Tibial nerve (tissue), 4 donors: ENCODE measurements at regions not wholly inside any gene's neighbourhood (a gene's known extent, or its start where the extent isn't known, plus 50 kb on each side); places are given as distances from the start of the nearest gene placed in this dataset.

Experiments used
- DNase-seq, 2 donors: peaks; one replicate each; pipeline ENCODE4 v3.0.0-alpha.2; 2019; ENCODE audit warnings: low spot score in 2 of 2
- H3K27ac ChIP-seq, 4 donors: fragments of 200-600 bp; sonication (generic) in 3 of 4; one replicate each; pipeline ENCODE4 v1.5.1; 2017 to 2019; ENCODE audit warnings: mild to moderate bottlenecking in 1 of 4
- H3K27me3 ChIP-seq, 2 donors: fragments of 200-600 bp; sonication (generic) in 1 of 2; one replicate each; pipeline versions ENCODE4 v1.5.1 to v1.6.0; 2017 to 2019
- H3K36me3 ChIP-seq, 3 donors: fragments of 200-600 bp; sonication (generic); one replicate each; pipeline ENCODE4 v1.5.1; 2018 to 2019
- H3K4me1 ChIP-seq, 4 donors: fragments of 200-600 bp; sonication (generic) in 3 of 4; one replicate each; pipeline ENCODE4 v1.5.1; 2017 to 2019
- H3K4me3 ChIP-seq, 4 donors: fragments of 200-600 bp; sonication (generic) in 3 of 4; one replicate each; pipeline ENCODE4 v1.5.1; 2017 to 2019; ENCODE audit warnings: mild to moderate bottlenecking in 1 of 4, moderate library complexity in 1 of 4
- H3K9me3 ChIP-seq, 4 donors: fragments of 200-600 bp; sonication (generic) in 3 of 4; one replicate each; pipeline ENCODE4 v1.5.1; 2017 to 2019
- EP300 ChIP-seq, 2 donors: sonication (generic); formaldehyde crosslinking; IDR thresholded peaks; one replicate each; pipeline ENCODE4 v1.6.1; 2017; ENCODE audit warnings: antibody characterized with exemption in 2 of 2, mild to moderate bottlenecking in 1 of 2
- POLR2A ChIP-seq, 2 donors: fragments of 450-650 bp; IDR thresholded peaks; one replicate each; pipeline ENCODE4 v1.6.1; 2017; ENCODE audit warnings: antibody characterized with exemption in 2 of 2, mild to moderate bottlenecking in 2 of 2, moderate library complexity in 2 of 2
- WGBS, 2 donors: methylation state at CpG; one replicate each; pipeline ENCODE4 v1.1.5; 2018; 5-methylcytosine and 5-hydroxymethylcytosine counted together
- TF ChIP-seq, protein P1 (sequence below), 5 experiments: fragments of 200-600 bp in 3 of 5; fragments of 450-650 bp in 2 of 5; sonication (generic) in 3 of 5; IDR thresholded peaks; one replicate each; pipeline ENCODE4 v1.5.1; 2016 to 2019; ENCODE audit warnings: antibody characterized with exemption in 5 of 5, mild to moderate bottlenecking in 3 of 5, moderate library complexity in 2 of 5

DNA sequence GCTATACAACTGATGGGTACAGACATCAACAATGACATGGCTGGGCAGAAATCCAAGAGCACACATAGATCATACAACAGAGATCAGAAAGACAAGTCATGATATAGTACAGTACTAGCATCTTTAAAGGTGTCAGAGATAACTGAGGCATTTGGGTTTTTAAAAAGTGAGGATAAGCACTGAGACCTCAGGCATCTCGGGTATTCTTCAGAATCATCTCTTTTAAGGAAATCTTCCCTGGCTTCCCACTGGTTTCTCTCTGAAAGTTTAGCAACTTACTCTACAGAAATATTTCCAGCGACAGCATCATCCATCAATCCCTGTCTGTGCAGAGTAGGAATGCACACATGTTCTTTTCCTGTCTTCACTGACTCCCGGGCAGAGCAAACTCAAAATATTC is 93.2 kb upstream of the PARP11 start:
- Histone ChIP-seq H3K27ac (no peak overlapping the region), H3K9me3 (no peaks in the 10 kb centered on the region), H3K27me3 (no peaks in the 10 kb centered on the region), H3K4me3 (no peak overlapping the region), H3K4me1 (no peaks in the 10 kb centered on the region), H3K36me3 (no peaks in the 10 kb centered on the region)
- DNase-seq = no peak
- TF ChIP-seq EP300 (IDR thresholded peaks at IDR 0.05) = no peak
- TF ChIP-seq, protein P1, sequence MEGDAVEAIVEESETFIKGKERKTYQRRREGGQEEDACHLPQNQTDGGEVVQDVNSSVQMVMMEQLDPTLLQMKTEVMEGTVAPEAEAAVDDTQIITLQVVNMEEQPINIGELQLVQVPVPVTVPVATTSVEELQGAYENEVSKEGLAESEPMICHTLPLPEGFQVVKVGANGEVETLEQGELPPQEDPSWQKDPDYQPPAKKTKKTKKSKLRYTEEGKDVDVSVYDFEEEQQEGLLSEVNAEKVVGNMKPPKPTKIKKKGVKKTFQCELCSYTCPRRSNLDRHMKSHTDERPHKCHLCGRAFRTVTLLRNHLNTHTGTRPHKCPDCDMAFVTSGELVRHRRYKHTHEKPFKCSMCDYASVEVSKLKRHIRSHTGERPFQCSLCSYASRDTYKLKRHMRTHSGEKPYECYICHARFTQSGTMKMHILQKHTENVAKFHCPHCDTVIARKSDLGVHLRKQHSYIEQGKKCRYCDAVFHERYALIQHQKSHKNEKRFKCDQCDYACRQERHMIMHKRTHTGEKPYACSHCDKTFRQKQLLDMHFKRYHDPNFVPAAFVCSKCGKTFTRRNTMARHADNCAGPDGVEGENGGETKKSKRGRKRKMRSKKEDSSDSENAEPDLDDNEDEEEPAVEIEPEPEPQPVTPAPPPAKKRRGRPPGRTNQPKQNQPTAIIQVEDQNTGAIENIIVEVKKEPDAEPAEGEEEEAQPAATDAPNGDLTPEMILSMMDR (IDR thresholded peaks at IDR 0.05) = no peak
- TF ChIP-seq POLR2A (IDR thresholded peaks at IDR 0.05) = no peak
- 70 to 84% methylated on average over 3 of the region's 3 CpGs for WGBS, 2 donors

- no peak overlapping the region for H3K4me3 ChIP-seq
- DNase-seq = no peak
- 78 to 80% methylated on average over 3 of the region's 3 CpGs for WGBS, 2 donors
- TF ChIP-seq POLR2A (IDR thresholded peaks at IDR 0.05) (no peak), EP300 (IDR thresholded peaks at IDR 0.05) (no peak)
- TF ChIP-seq, protein P1 (IDR thresholded peaks at IDR 0.05) = no peak
- no peaks in the 10 kb centered on the region for H3K36me3 ChIP-seq
- no peaks in the 10 kb centered on the region for H3K27me3 ChIP-seq
- H3K9me3 ChIP-seq = no peaks in the 10 kb centered on the region
- no peak overlapping the region for H3K27ac ChIP-seq
- H3K4me1 ChIP-seq = no peaks in the 10 kb centered on the region
Observed at GRCh38 chr12:3965046-3965445, 91.8 kb upstream of the PARP11 start.

DNA sequence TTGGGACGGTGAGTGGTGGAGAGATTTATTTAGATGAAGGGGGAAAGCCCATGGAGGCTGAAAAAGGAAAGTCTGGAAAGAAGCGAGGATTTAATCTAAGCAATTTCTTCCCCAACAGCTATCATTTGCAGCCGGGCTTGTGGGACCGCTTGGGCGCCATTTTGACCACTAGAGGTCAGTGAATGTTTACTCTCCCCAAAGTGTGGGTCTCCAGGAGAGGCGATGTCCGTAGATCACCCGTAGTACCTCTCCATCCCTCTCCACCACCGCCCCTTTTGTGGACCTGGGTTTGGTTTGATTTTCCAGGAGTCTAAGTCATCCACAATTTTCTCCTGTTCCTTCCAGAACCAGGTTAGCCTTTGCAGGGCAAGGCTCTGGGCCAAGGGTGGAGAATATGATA is 91.2 kb upstream of the PARP11 start:
- H3K27me3 ChIP-seq = no peaks in the 10 kb centered on the region
- no peak overlapping the region for H3K27ac ChIP-seq
- no peaks in the 10 kb centered on the region for H3K36me3 ChIP-seq
- H3K4me3 ChIP-seq = no peak overlapping the region
- TF ChIP-seq, protein P1 (IDR thresholded peaks at IDR 0.05) = peak in 2 of 5 experiments; percentile 14 to 17
- TF ChIP-seq POLR2A (IDR thresholded peaks at IDR 0.05) = no peak
- WGBS, 2 donors = 56 to 57% methylated on average over 9 of the region's 9 CpGs
- H3K9me3 ChIP-seq = no peaks in the 10 kb centered on the region
- no peak for DNase-seq
- H3K4me1 ChIP-seq = no peaks in the 10 kb centered on the region

DNA sequence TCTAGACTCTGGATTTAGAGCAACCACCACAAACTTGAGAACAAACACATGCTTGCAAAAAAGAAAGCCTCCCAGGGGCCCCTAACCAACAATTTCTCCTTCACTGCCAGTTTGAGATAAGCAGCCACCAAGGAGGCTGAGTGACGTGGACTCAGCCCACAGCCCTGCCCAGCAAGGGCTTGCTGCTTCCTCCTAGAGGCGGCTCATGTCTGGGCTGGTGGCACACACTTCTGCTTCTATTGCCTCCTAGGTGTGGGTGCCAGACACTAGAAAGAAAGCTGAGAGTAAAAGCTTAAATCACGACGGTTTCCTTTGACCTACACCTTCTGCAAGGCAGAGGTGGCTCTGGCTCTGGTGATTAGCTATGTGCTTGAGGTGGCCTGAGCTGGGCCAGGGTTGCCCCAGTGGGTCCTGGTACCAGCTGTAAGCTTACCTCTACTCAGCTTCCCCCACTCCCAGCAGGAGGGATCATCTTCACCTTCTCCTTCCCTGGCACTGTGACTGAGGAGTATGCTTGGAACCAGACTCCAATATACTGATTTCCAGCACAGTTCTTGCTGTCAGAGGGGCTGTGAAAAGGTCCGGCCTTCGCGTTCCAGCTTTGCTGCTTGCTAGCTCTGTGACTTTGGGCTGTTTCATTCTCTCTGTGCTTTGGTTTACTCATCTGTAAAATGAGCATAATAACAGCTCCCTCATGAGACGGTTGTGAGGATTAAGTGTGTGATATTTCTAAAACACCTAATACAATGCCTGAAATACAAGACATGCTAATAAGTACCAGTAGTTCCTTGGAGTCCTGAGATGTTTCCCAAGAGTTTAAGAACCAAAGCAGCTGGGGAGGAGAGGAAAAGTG is 89.7 kb upstream of the PARP11 start:
- H3K4me1 ChIP-seq = no peaks in the 10 kb centered on the region
- H3K27ac ChIP-seq = no peak overlapping the region
- no peaks in the 10 kb centered on the region for H3K9me3 ChIP-seq
- no peak overlapping the region for H3K4me3 ChIP-seq
- 81 to 82% methylated on average over 8 of the region's 8 CpGs for WGBS, 2 donors
- no peaks in the 10 kb centered on the region for H3K27me3 ChIP-seq
- TF ChIP-seq POLR2A (IDR thresholded peaks at IDR 0.05) (no peak), EP300 (IDR thresholded peaks at IDR 0.05) (no peak)
- TF ChIP-seq, protein P1 (IDR thresholded peaks at IDR 0.05) = no peak
- no peaks in the 10 kb centered on the region for H3K36me3 ChIP-seq
- DNase-seq = no peak

DNA sequence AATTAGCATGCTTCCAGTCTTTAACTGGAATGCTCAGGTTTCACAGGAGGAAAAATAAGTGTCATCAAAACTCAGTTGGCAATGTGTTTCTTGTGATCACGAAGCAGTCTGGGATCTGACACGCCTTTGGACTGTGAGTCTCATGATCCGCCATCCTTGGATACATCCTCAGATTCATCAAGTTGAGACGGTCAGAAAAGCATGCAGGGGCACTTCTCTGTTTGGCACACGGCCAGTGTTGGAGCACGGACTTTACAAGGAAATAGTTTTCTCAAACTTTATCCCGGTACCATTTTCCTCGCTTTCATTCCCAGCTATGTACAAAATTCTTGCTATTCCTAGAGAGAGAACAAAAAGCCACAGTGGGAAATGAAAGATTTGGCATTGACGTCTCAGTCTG is 88.4 kb upstream of the PARP11 start:
- Histone ChIP-seq H3K36me3 (no peaks in the 10 kb centered on the region), H3K9me3 (no peaks in the 10 kb centered on the region), H3K27me3 (no peaks in the 10 kb centered on the region), H3K4me3 (no peak overlapping the region), H3K27ac (no peak overlapping the region), H3K4me1 (no peaks in the 10 kb centered on the region)
- no peak for DNase-seq
- WGBS, 2 donors = 45 to 49% methylated on average over 9 of the region's 9 CpGs
- TF ChIP-seq POLR2A (IDR thresholded peaks at IDR 0.05) (no peak), EP300 (IDR thresholded peaks at IDR 0.05) (no peak)
- TF ChIP-seq, protein P1 (IDR thresholded peaks at IDR 0.05) = no peak
